NCI-H187 (cell line): ENCODE measurements at regions not wholly inside any gene's neighbourhood (a gene's known extent, or its start where the extent isn't known, plus 50 kb on each side); places are given as distances from the start of the nearest gene placed in this dataset.
"Not testable (repeated sequence)": the region's sequence is repeated elsewhere in the genome, so short reads cannot be mapped to it uniquely, and the experiment has no call there.

Source experiments
- DNase-seq, 2 experiments: peaks; one replicate each; lab custom pipeline; 2025; lab: John Stamatoyannopoulos, UW

- DNase-seq = no peak
Measured at GRCh38 chr4:186775902-186776301, 52.2 kb upstream of the FAT1 start.

GRCh38 chr4:186778134-186778533, 54.5 kb upstream of the FAT1 start:
- no peak for DNase-seq

- no peak for DNase-seq
Measured at GRCh38 chr4:186780291-186781031, 56.8 kb upstream of the FAT1 start.

DNA sequence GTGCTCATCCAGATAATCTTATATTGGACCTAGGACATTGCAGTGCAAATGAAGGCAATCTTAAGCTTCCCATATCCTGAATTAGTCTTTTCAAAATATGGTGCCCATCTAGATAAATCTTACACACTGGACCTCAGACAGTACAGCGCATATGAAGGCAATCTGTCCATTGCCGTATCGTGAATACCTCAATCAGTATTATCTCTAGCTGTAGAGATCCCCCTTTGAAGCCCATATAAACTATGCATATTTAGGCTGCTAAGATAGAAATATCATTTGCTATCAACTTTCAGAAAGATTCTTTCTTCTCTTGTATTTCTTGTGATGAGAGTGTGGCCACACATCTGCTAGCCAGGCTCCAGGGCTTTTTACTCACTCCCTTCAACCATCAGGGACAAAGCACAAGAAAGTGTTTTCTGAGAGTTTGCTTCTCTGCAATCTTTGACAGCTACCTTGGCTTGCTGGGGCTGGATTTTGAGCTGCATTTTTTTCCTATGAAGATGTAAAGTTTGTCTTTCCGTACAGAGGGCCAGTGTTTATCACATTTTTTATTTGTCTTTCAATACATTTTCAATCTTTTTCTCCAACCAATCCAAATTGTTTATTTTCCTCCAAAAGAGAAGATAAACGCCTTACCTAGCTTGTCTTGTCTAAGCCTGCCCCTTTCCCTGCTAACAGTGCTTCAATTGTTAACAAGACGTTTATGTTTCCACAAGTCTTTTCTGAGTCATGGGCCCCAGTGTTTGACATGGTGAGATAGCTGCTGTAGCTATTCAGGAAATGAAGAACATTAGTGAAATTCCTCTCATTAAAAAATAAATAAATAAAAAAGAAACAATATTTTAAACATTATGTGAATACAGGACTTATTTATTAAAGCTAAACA, 57.6 kb upstream of the FAT1 start:
- DNase-seq = no peak

DNA sequence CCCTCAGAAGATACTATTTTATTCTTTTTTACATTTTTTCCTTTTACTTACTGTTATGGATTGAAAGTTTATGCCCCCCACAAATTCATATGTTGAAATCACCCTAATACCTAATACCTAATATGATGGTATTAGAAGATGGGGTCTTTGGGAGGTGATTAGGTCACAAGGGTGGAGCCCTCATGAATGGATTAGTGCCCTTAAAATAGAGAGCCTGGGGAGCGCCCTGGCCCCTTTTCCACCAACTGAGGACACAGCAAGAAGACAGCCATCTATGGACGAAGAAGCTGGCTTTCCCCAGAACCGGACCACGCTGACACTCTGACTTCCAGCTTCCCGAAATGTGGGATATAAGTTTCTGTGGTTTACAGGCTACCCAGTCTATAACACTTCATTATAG, 58.6 kb upstream of the FAT1 start:
- no peak for DNase-seq

- no peak for DNase-seq
Measured at GRCh38 chr4:186787536-186787935, 63.9 kb upstream of the FAT1 start.

DNA sequence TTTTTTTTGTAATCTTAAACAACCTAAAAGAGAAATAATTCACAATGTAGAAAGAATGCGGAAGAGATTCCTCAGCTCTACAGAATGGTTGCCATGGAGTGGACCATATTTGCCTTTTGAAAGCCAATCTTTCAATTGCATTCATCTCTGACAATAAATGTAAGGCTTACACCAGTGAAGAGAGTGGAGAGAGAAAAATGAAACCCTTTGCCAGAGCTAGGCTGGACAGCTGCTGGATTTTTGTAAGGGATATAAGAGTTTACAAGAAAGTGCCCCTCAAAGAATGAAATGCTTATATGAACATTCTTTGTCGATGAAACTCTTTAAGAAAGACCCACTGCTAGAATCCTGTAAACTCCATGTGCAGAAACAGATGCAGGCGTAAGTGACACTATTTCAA, 66.0 kb upstream of the FAT1 start:
- no peak for DNase-seq

GRCh38 chr4:186790630-186791029, 67.0 kb upstream of the FAT1 start:
- no peak for DNase-seq

GRCh38 chr4:186792728-186793366, 69.2 kb upstream of the FAT1 start:
- no peak for DNase-seq

DNA sequence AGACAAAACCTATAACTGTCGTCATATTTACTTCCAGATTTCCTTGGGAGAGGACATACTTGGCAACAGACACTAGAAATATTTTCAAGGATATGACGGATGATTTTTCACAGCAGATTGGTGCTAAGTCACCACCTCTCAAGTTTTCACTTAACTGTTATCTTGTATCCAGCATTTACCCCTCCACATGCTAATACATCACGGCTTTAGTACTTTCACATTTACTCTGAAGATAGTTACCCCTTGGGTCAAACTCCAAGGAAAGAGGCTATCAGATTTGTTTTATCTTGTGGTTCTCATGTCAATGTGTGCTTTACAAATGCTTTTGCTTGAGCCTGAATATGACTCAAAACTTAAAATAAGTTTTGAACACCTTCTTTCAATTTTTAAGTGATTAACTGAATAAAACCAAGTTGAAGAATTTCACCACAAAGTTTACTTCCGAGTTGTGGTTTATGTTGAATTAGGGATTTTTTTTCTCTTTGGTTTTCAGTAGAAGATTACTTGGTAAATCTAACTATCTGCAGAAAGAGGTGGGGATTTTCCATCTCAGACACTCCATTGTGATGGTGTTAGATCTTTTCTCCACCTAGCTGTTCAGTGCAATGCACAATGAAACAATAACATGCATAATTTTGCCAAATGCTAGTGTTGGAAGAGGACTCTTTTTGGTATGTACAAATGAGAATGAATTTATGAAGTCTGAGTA, 75.4 kb upstream of the FAT1 start:
- DNase-seq = no peak

- DNase-seq = no peak
Measured at GRCh38 chr4:186805020-186805820, 81.6 kb upstream of the FAT1 start.

DNA sequence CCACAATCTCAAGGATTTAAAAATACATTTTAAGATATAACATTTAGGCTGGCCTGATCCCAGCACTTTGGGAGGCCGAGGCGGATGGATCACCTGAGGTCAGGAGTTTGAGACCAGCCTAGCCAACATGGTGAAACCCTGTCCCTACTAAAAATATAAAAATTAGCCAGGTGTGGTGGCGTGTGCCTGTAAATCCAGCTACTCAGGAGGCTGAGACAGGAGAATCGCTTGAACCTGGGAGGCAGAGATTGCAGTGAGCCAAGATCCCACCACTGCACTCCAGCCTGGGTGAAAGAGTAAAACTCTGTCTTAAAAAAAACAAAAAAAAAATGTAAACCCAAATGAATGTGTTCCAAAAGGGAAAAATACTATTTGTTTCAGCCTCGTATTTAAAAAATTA, 82.3 kb upstream of the FAT1 start:
- DNase-seq = not testable (repeated sequence)

GRCh38 chr4:186806679-186807421, 83.2 kb upstream of the FAT1 start:
- no peak for DNase-seq

- no peak for DNase-seq
Measured at GRCh38 chr4:186807808-186808629, 84.4 kb upstream of the FAT1 start.

- DNase-seq = no peak
Measured at GRCh38 chr4:186808630-186809018, 85.0 kb upstream of the FAT1 start.

DNA sequence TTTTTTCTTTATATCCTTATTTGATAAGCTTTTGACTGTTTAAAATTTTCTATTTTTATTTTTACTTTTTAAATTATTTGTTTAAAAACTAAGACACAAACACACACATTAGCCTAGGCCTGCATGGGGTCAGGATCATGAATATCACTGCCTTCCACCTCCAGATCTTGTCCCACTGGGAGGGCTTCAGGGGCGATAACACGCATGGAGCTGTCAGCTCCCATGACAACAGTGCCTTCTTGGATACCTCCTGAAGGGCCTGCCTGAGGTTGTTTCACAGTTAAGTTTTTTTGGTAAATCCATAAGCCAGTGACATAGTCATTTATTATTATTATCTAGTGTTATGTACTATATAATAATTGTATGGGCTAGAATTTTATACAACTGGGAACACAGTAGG, 85.4 kb upstream of the FAT1 start:
- no peak for DNase-seq

DNA sequence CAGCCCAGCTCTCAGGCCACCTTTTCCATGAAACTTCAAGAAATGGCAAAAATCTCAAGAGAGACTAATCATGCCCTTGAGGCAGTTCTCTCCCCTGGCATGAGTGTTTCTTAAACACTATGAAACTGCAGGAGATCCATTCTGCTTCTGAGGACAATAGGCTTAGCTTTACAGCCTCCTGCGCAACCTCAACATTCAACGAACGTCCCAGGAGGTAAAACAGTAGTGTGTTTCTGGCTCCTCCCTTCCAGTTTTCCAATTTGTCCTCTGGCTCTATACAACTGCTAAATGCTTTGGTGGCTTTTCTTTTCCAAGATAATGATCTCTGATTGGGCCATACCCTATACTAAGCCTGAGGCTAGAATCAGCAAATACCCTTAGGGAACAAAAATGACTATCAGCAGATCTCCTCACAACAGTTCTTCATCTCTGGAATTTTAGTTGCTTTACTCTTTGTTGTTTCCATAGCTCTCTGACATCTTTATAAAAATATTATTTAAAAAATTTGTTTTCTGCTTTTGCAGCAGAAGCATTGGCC, 87.0 kb upstream of the FAT1 start:
- DNase-seq = no peak

GRCh38 chr4:186812592-186812991, 88.9 kb upstream of the FAT1 start:
- DNase-seq = no peak

GRCh38 chr4:186813377-186814068, 89.9 kb upstream of the FAT1 start:
- DNase-seq = no peak
